Stimulated activated CD4-positive, alpha-beta T cell treated with anti-CD3 and anti-CD28 coated beads, Interleukin-1b, Interleukin-23, amount 100 ng/mL, for 24 hours (primary cell): ENCODE measurements at regions not wholly inside any gene's neighbourhood (a gene's known extent, or its start where the extent isn't known, plus 50 kb on each side); places are given as distances from the start of the nearest gene placed in this dataset.

Source experiments
- DNase-seq, 4 experiments: peaks; one replicate each; pipeline ENCODE4 v3.0.0-alpha.2; 2020; ENCODE audit warnings: low read depth in 4 of 4, low spot score in 1 of 4

GRCh38 chr6:19312241-19312978 is 524.8 kb upstream of the ID4 start:
- DNase-seq = no peak

GRCh38 chr6:19317431-19317986 is 519.7 kb upstream of the ID4 start:
- DNase-seq = no peak

GRCh38 chr6:19319005-19319404 is 518.2 kb upstream of the ID4 start:
- no peak for DNase-seq

GRCh38 chr6:19320111-19320581 is 517.0 kb upstream of the ID4 start:
- no peak for DNase-seq

DNA sequence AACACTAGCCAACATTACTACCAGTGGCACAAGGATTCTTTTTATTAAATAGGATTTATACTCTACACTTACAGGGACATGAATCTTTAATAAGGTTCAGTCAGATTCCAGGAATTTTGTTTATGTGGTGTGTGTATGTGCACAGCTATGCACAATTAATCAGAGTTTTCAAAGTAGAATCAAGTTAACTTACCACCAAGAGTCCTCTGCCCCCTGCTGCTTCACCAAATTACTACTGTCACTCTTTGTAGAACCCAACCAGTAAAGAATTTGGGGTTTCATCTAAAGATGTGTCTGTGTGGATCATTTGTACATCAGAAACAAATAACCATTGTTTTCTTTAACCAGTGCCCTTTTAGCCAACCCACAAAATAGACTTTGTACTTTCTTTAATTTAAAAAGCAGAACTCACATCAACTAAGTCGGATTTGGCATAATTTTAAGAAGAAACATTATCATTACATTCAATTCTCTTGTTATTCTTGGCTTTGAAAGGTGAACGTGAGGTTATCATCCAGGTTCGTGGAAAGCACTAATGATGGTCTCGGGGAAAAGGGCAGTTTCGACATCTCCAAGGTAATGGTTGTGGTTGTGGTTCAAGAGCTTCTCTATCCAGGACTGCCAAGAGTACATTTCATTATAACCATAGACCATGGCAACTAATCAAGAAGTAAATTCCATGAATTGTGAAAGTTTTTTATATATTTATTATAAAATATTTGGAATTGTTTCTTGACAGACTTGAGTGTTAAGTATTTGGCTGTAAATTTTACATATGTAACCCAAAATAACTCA is 514.3 kb upstream of the ID4 start:
- DNase-seq = no peak

- DNase-seq = no peak
Observed at GRCh38 chr6:19324376-19324775, 512.8 kb upstream of the ID4 start.

- DNase-seq = no peak
Observed at GRCh38 chr6:19325335-19325789, 511.8 kb upstream of the ID4 start.

- no peak for DNase-seq
Observed at GRCh38 chr6:19327241-19327640, 509.9 kb upstream of the ID4 start.

- no peak for DNase-seq
Observed at GRCh38 chr6:19327661-19328060, 509.5 kb upstream of the ID4 start.

DNA sequence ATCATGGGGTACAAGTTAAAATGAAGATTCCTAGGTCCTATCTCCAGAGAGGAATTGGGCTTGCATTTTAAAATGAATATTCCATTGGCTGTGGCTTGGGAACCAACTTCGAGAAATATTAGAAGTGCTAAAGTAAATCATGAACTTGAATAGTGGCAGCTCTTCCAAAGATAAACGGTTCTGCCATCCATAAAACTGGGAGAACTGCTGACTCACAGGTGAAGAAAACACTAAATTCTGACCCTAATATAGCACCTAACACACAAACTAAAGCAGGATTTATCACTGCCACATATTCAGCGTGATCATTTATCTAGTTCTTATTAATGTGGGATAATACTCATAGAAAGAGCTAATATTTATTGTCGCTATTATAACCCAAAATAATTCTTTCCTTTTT is 508.1 kb upstream of the ID4 start:
- no peak for DNase-seq

DNA sequence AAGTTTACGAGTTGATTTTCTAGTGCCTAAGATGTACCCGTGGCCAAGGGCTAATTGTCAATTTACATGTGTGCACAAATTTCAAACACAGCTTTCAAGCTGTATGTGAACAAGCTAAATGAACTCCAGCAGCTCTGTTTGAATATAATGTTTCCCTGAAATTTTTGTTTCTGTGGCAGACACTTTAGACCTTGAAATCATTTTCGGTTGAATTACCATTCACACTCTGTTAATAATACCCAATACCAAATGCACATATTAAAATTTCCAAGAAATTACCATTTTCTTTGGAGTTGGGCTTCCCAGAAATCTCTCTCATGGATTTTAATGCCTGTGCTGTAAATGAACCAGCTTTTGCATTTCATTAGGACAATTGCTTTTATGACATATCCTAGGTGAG is 506.1 kb upstream of the ID4 start:
- no peak for DNase-seq

DNA sequence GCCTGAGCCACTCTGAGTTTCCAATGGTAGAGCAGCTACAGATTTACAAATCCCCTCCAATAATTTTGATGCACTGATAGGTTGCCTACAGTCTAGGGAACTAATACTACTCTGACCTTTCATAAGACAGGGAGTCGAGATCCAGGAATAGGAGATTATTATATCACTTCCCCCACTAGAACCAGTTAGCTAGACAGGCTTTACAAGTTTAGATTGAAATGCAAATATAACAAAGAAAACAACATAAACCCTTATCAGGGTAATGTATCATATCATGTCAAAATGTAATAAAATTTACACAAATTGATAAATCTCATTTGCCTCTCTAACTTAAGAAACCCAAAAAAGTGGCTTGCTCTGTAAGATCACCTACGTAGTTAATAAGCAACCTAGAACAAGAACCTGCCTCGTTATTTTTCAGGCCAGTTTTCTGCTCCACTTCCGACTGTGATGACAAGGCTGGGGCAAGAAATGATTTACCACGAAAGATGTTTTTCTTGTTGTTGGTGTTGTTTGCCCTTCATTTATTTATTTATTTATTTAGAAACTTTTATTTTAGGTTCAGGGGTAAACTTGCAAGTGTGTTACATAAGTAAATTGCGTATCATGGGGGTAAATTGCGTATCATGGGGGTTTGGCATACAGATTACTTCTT is 504.2 kb upstream of the ID4 start:
- no peak for DNase-seq

DNA sequence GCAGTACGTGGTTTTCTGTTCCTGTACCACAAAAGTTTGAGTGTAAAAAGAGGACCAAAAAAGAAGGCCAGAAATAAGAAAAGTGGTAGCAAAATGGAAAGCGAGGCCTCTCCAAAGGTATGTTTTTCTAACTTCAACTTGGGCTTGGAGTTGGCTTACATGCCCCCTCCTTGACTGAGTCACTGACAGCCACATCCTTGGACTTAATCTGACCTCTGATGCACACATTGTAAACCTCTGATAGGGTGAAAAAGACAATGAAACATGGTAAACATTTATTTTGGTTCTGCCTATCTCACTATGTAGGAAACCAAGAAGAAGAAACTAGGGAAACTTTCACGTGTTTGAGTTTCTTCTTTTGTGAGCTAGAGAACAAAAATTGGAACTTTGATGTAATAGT is 503.2 kb upstream of the ID4 start:
- no peak for DNase-seq

GRCh38 chr6:19336579-19336978 is 500.6 kb upstream of the ID4 start:
- DNase-seq = no peak

GRCh38 chr6:19337101-19337500 is 500.1 kb upstream of the ID4 start:
- DNase-seq = no peak

GRCh38 chr6:19342616-19343015 is 494.6 kb upstream of the ID4 start:
- DNase-seq = no peak

DNA sequence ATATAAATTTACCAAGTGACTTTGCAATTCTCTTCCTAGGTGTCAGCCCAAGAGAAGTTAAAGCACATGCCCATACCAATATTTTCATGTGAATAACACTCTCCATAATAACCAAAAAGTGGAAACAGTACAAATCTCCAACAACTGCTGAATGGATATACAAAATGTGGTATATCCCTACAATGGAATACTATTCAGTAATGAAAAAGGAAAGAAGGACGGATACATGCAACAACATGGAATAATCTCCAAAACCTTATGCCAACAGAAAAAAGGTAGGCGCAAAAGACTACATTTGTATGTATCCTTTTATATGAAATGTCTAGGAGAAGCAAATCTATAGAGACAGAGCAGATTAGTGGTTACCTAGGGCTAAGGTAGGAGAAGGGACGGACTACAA is 487.7 kb upstream of the ID4 start:
- DNase-seq = no peak

- DNase-seq = no peak
Observed at GRCh38 chr6:19354181-19354580, 483.0 kb upstream of the ID4 start.

DNA sequence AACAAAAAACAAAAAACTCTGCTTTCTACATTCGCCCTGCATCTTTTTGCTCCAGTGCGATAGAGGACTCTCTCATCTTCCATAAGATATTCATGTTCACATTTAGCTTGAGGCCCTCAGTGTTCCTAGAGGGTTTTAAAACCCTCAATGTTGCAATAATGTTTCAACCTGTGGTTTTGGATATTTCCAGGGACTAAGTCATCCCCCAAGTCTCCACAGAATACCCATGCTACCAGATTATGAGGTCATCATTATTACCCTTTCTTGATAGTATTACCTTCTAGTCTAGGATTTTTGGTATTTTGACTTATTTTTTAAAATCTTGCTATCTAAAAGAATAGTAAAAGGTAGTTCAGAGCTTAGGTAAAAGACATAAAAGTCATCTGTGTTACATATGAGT is 480.5 kb upstream of the ID4 start:
- DNase-seq = no peak

DNA sequence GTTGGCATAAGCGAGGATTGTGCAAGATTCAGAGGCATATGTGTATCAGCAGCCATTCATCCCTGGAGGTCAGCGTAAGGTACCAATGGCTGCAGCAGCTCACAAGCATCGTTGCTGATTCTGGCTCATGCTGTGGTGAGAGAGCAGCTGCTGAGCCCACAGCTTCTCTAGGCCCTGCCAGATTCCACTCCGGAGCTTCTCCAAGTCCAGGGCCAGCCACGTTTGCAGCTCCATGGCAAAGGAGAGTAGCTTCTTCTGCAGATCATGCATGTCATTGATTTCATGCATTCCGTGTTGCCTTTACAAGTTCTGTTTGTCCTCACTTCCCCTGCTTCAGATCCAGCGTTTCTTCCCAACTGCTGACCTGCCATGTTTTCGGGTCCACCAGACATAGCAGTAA is 474.8 kb upstream of the ID4 start:
- DNase-seq = no peak

DNA sequence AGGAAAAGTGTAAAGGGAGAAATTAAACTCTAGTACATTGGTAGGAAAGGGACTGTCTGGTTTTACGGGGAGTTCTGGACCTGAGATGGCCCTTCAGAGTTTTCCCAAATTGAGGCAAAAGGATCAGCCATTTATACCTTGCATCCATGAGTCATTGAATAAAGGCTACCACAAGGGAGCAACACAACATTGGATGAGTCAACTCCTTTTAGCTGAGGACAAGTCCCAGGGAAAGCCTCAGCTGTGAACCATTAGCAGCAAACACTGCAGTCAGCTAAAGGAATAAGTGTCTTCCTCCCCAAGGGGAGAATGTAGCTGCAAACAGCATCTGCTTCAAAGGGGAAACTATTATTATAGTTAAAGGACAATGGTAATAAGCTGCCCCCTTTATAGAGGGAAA is 468.7 kb upstream of the ID4 start:
- DNase-seq = no peak

GRCh38 chr6:19369785-19370184 is 467.4 kb upstream of the ID4 start:
- DNase-seq = no peak
